HCEC 1CT (cell line): ENCODE measurements at regions not wholly inside any gene's neighbourhood (a gene's known extent, or its start where the extent isn't known, plus 50 kb on each side); places are given as distances from the start of the nearest gene placed in this dataset.

Experiments used
- DNase-seq: peaks from one replicate; pipeline ENCODE4 v3.0.0-alpha.2; 2017

- no peak for DNase-seq
These were observed 1002.2 kb upstream of the FLRT2 start for GRCh38 chr14:84527706-84528105.

GRCh38 chr14:84532016-84532415 is 997.9 kb upstream of the FLRT2 start:
- no peak for DNase-seq

- no peak for DNase-seq
These were observed 996.7 kb upstream of the FLRT2 start for GRCh38 chr14:84533181-84533725.

DNA sequence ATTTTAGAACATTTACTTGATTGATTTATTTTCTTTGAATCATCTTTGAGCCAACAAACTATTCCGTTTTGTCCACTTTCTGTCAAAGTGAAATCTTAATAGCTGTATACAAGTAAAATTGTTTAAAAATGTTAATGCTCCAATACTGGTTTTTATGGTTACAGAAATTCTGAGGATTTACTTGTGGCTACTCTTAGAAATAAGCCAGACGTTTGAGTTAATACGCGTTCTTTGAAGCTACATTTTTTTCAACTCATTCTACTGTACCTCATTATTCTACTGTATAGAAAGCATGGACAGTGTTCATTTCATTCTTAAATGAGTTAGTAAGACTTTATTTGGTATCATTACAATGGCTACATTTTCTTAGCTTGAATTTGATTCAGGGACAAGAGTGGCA is 996.2 kb upstream of the FLRT2 start:
- DNase-seq = no peak

DNA sequence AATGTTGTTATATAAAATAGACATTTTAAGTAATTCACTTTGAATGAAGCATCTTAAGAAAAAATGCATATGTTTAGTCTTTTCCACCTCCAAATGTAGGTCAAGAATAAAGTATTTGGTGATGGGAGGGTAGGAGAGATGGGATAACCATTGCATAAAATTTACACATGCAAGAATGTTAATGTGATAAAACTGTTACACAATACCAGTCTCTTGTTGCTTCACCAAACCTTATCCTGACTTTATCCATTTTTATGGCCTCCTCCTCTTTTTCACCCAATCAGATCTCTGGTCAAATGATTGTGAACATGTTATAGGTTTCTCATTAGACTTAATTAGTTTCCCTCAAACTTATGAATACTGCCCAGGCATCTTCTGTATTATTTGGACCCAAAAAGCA is 994.5 kb upstream of the FLRT2 start:
- DNase-seq = no peak

DNA sequence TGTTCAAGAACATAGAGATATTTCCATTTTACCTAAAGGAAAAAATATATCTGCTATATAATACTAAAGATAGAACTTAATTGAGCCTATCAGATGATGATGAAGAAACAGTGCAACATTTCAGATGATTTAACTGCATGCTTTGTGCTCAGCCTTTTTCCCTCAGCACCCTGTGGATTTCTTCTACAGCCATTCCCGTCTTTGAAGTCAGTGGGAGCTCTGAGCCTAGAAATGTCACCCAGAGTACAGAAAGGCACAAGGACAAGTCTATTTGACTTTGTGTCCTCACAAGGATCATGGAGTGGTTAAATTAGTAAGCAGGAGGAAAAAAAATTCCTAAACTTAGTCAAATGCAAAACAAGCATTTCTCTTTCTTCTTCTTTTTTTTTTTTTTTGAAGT is 994.0 kb upstream of the FLRT2 start:
- no peak for DNase-seq

- DNase-seq = no peak
These were observed 988.9 kb upstream of the FLRT2 start for GRCh38 chr14:84541018-84541417.

DNA sequence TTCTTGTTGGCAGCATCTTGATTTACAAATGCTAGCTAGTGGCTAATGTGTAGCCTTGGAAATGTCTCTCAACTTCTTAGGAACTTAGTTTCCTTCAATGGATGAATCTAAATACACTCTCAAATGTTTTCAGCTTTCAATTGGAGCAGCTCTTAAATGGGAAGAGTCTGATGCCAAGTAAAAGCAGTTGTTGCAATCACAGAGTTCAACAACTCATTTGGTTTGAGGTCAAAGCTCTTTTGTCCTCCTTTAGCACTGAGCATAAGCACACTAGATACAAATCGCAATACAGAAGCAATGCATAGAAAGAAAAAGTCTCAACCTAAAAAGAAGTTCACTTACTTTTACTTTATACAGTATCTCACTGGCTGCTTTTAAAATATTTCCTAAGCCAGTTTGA is 986.1 kb upstream of the FLRT2 start:
- no peak for DNase-seq

GRCh38 chr14:84544486-84545131 is 985.3 kb upstream of the FLRT2 start:
- DNase-seq = no peak

DNA sequence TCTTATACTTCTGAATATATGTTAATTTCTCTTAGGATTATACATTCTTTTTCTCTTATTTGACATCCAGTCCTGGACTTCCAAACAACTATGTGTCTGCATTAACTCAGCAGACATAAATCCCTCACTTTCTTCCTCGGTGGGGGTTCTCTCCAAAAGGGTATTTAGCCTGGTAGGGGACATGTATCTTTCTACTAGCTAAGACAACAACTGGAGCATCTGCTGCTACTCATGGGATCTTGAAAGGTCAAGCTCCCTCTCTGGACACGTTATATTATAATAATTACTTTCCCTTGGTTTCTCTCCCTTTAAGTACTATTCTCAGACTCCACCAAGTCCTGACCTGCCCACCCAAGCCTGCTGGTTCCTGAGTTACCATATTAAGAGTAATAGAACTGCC is 983.7 kb upstream of the FLRT2 start:
- DNase-seq = no peak

DNA sequence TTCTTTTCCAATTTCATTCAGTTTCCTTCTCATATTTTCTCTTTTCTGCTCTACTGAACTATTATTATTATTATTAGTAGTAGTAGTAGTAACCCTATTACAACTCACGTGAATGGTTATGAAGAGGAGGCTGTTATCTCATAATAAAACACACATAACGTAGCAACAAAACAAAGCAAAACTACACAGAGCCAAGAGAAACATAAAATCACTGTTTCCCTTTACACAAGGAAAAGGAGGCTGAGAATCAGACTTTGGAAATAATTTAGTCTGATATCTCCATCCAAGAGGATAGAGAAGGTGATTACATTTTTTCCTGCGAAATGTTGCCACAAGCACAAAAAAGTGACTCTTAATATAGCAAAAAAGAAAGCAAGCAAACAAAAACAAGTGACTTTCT is 975.8 kb upstream of the FLRT2 start:
- DNase-seq = no peak

GRCh38 chr14:84555493-84555892 is 974.5 kb upstream of the FLRT2 start:
- DNase-seq = no peak

DNA sequence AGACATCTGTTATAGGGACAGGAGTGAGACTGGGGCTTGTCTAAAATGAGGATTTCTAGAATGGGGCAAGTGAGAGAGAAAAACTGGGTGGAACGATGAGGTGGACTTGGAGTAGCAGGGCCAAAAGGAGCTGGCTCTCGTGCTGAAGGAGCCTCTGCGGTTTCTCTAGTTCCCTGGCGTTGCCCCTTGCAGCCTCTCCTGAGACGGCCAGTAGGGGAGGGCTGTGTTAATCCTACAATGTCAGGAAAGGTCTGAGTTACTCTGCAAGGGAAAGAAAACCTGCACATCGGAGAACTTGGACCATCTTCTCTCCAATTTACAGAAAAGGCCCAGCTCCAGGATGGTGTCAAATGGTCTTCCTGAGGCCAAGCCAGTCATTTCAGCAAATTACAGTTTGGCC is 963.8 kb upstream of the FLRT2 start:
- no peak for DNase-seq

GRCh38 chr14:84575681-84576080 is 954.3 kb upstream of the FLRT2 start:
- no peak for DNase-seq

DNA sequence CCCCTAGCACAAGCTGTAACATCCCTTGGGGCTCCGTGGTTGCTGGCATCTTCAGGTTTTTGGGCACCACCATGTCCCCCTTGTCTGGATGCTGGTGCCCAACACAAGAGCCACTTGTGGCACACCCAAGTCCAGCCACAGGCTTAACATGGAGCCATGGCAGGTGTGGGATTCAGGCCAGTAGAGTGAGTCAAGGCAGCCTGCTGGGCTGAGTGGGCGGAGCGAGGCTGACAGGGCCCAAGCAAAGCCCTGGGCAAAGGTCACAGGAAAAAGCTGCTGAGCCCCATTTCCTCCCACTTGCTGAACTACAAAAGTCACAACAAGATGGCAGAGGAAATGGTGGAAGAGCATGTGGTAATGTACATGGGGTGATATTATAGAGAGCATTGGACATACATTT is 950.7 kb upstream of the FLRT2 start:
- DNase-seq = no peak

DNA sequence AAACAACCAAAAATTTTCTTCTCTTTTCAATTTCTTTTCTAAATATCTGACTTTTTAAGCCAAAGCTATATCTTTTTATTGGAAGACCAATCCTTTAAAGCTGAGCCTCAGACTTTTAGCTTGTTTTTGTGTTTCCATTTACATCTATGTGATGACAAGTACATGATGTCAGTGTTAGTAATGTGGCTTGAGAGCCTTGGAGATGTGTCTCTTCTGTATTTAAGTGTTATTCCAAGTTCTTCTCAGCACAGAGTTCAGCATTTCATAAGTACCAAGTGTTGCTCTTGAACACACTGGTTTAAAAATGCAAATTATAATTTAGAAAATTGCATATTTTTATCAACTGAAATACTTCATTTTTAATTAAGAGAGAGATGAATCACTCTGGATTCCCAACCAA is 948.9 kb upstream of the FLRT2 start:
- no peak for DNase-seq

GRCh38 chr14:84584511-84584910 is 945.4 kb upstream of the FLRT2 start:
- DNase-seq = no peak

DNA sequence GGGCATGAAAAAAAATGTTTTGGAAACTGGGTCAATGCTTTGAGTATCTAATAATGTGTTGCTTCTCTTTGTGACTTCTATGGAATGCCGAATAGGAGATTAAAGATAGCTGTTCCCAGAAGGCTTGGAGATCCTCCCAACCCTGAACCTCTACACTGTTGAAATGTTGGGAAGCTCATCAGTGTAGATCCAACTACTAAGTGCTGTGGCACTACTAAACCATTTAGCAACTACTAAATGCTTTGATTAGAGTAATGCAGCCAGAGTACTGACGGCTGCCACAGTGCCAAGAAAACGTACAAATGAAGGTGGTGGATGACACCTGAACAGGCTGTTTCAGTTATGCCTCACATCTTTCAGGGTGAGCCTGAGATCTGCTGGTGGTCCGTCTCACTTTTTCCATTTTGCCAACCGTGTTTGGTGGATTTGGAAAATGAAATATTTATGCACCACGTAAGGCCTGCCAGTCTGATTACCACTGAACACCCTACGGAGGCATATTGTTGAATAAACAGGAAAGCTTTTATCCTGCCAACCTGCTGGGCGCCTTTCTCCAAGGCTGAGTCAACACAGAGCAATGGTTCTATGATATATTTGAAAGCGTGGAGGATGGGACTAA is 938.0 kb upstream of the FLRT2 start:
- no peak for DNase-seq

GRCh38 chr14:84592770-84593169 is 937.2 kb upstream of the FLRT2 start:
- DNase-seq = no peak

- no peak for DNase-seq
These were observed 919.9 kb upstream of the FLRT2 start for GRCh38 chr14:84610086-84610485.

DNA sequence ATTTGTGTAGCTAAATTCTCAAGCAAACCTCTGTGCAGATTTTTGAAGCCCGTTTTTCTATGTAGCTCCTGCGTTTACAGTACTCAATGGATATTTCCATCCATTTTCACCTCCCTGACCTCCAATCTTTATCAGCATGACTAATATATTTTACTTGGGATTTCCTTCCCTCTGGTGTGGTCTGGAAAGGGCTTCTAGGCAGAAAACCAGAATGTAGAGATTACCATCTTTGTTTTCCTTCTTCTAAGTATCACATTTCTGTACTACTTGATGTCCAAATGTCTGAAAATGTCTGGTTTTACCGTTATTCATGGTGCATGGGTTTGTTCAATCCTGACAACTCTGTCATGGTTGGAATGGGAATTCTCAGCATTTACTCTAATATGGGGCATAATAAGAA is 907.6 kb upstream of the FLRT2 start:
- no peak for DNase-seq

DNA sequence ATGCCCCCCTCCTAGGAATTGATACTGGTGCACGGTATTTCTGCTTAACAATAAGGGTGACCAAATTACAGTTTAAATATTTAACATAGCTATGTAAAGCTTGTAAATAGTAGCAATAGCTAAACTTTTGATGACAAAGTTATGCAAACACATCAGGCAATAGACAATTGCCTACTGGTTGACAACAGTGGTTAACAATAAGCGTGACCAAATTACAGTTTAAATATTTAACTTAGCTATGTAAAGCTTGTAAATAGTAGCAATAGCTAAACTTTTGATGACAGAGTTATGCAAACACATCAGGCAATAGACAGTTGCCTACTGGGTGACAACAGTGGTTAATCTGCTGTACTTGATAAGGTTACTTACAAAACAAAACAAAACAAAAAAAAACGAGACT is 886.5 kb upstream of the FLRT2 start:
- DNase-seq = no peak

GRCh38 chr14:84646786-84647500 is 883.0 kb upstream of the FLRT2 start:
- peak; percentile 34 for DNase-seq

DNA sequence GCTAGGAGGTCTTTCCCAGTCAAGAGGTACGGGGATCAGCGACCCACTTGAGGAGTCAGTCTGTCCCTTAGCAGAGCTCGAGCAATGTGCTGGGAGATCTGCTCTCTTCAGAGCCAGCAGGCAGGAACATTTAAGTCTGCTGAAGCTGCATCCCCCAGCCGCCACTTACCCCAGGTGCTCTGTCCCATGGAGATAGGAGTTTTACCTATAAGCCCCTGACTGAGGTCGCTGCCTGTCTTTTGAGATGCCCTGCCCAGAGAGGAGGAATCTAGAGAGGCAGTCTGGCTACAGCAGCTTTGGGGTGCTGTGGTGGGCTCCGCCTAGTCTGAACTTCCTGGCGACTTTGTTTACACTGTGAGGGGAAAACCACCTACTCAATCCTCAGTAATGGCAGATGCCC is 874.9 kb upstream of the FLRT2 start:
- no peak for DNase-seq
